ENCODE measurements at regions not wholly inside any gene's neighbourhood (a gene's known extent, or its start where the extent isn't known, plus 50 kb on each side); places are given as distances from the start of the nearest gene placed in this dataset.

GRCh38 chr5:89028595-89029285 lies 145.8 kb upstream of the MEF2C start:
- intact Hi-C loops (cut with DNase I) = no loop called here
- ATAC-seq (no peak), DNase-seq (ENCODE audit: missing footprints) (no peak)

- ATAC-seq (no peak), DNase-seq (ENCODE audit: missing footprints) (no peak)
- intact Hi-C loops (cut with DNase I) = no loop called here
Measured at GRCh38 chr5:89024045-89024444, 141.1 kb upstream of the MEF2C start.

- ATAC-seq (no peak), DNase-seq (ENCODE audit: missing footprints) (no peak)
- intact Hi-C loops (cut with DNase I) = no loop called here
Measured at GRCh38 chr5:89020926-89021610, 138.1 kb upstream of the MEF2C start.

- intact Hi-C loops (cut with DNase I) = no loop called here
- DNase-seq (ENCODE audit: missing footprints) (no peak), ATAC-seq (no peak)
Measured at GRCh38 chr5:89016741-89017303, 133.8 kb upstream of the MEF2C start.

GRCh38 chr5:89015409-89015808 lies 132.4 kb upstream of the MEF2C start:
- ATAC-seq = no peak
- intact Hi-C loops (cut with DNase I) = no loop called here
- no peak for DNase-seq (ENCODE audit: missing footprints)

GRCh38 chr5:89011778-89012711 lies 129.1 kb upstream of the MEF2C start:
- ATAC-seq = no peak
- DNase-seq (ENCODE audit: missing footprints) = no peak
- intact Hi-C loops (cut with DNase I) = no loop called here

GRCh38 chr5:89010512-89010911 lies 127.5 kb upstream of the MEF2C start:
- intact Hi-C loops (cut with DNase I) = no loop called here
- DNase-seq (ENCODE audit: missing footprints) = no peak
- no peak for ATAC-seq

- no peak for ATAC-seq
- DNase-seq (ENCODE audit: missing footprints) = no peak
- intact Hi-C loops (cut with DNase I) = no loop called here
Measured at GRCh38 chr5:89008291-89008690, 125.3 kb upstream of the MEF2C start.

GRCh38 chr5:89005990-89006389 lies 123.0 kb upstream of the MEF2C start:
- intact Hi-C loops (cut with DNase I) = no loop called here
- ATAC-seq = no peak
- DNase-seq (ENCODE audit: missing footprints) = no peak

- DNase-seq (ENCODE audit: missing footprints) (no peak), ATAC-seq (no peak)
- intact Hi-C loops (cut with DNase I) = no loop called here
Measured at GRCh38 chr5:89004379-89004778, 121.4 kb upstream of the MEF2C start.

GRCh38 chr5:89003563-89004036 lies 120.6 kb upstream of the MEF2C start:
- DNase-seq (ENCODE audit: missing footprints) = peak; percentile 27
- ATAC-seq = no peak
- intact Hi-C loops (cut with DNase I) = no loop called here

GRCh38 chr5:88999853-89000252 lies 116.9 kb upstream of the MEF2C start:
- DNase-seq (ENCODE audit: missing footprints) (no peak), ATAC-seq (no peak)
- intact Hi-C loops (cut with DNase I) = no loop called here

- intact Hi-C loops (cut with DNase I) = no loop called here
- no peak for DNase-seq (ENCODE audit: missing footprints)
- no peak for ATAC-seq
Measured at GRCh38 chr5:88997937-88998336, 115.0 kb upstream of the MEF2C start.

GRCh38 chr5:88984040-88984439 lies 101.1 kb upstream of the MEF2C start:
- ATAC-seq (no peak), DNase-seq (ENCODE audit: missing footprints) (no peak)
- intact Hi-C loops (cut with DNase I) = no loop called here

GRCh38 chr5:88979726-88980125 lies 96.7 kb upstream of the MEF2C start:
- no peak for DNase-seq (ENCODE audit: missing footprints)
- intact Hi-C loops (cut with DNase I) = no loop called here
- ATAC-seq = no peak

GRCh38 chr5:88979244-88979643 lies 96.3 kb upstream of the MEF2C start:
- DNase-seq (ENCODE audit: missing footprints) = no peak
- intact Hi-C loops (cut with DNase I) = no loop called here
- ATAC-seq = no peak

- ATAC-seq (no peak), DNase-seq (ENCODE audit: missing footprints) (no peak)
- intact Hi-C loops (cut with DNase I) = no loop called here
Measured at GRCh38 chr5:88976914-88977313, 93.9 kb upstream of the MEF2C start.

GRCh38 chr5:88967633-88968585 lies 84.9 kb upstream of the MEF2C start:
- intact Hi-C loops (cut with DNase I) = no loop called here
- no peak for DNase-seq (ENCODE audit: missing footprints)
- no peak for ATAC-seq

Data from Right ventricle myocardium inferior (tissue), 1 donor.